Stomach (tissue), 8 donors: ENCODE measurements at regions not wholly inside any gene's neighbourhood (a gene's known extent, or its start where the extent isn't known, plus 50 kb on each side); places are given as distances from the start of the nearest gene placed in this dataset.

ENCODE experiments used
- DNase-seq, 2 donors: peaks; one replicate each; pipeline versions ENCODE4 v3.0.0 to v3.0.0-alpha.2; 2013 to 2019
- H3K27ac ChIP-seq, 5 donors: fragments of 200-600 bp in 4 of 5; sonication (generic) in 4 of 5; one replicate each; pipeline ENCODE4 v1.5.1; 2013 to 2019; ENCODE audit warnings: mild to moderate bottlenecking in 1 of 5, moderate library complexity in 1 of 5
- H3K27me3 ChIP-seq, 3 donors: fragments of 200-600 bp; sonication (generic); one replicate each; pipeline ENCODE4 v1.5.1; 2017 to 2019; ENCODE audit warnings: mixed run types in 1 of 3
- H3K36me3 ChIP-seq, 4 donors: fragments of 200-600 bp; sonication (generic); 1 replicate in 3 of 4; 2 replicates in 1 of 4; pipeline ENCODE4 v1.5.1; 2016 to 2019
- H3K4me1 ChIP-seq, 4 donors: fragments of 200-600 bp; sonication (generic); one replicate each; pipeline ENCODE4 v1.5.1; 2016 to 2019
- H3K4me3 ChIP-seq, 4 donors: fragments of 200-600 bp; sonication (generic) in 3 of 4; one replicate each; pipeline ENCODE4 v1.5.1; 2016 to 2019; ENCODE audit warnings: mild to moderate bottlenecking in 1 of 4
- H3K9me3 ChIP-seq, 4 donors: fragments of 200-600 bp; sonication (generic); one replicate each; pipeline ENCODE4 v1.5.1; 2016 to 2019
- CTCF ChIP-seq, 7 experiments: fragments of 450-650 bp in 4 of 7; fragments of 200-600 bp in 3 of 7; sonication (generic) in 3 of 7; IDR thresholded peaks; one replicate each; pipeline ENCODE4 v1.5.1; 2016 to 2019; ENCODE audit warnings: antibody characterized with exemption in 7 of 7, control low read depth in 2 of 7, mild to moderate bottlenecking in 1 of 7
- EP300 ChIP-seq: sonication (generic); formaldehyde crosslinking; IDR thresholded peaks from one replicate; pipeline ENCODE4 v1.6.1; 2017; ENCODE audit warnings: antibody characterized with exemption
- POLR2A ChIP-seq, 4 donors: fragments of 450-650 bp; IDR thresholded peaks; one replicate each; pipeline ENCODE4 v1.6.1; 2016; ENCODE audit warnings: antibody characterized with exemption in 4 of 4, control low read depth in 2 of 4, mild to moderate bottlenecking in 1 of 4, moderate library complexity in 1 of 4
- POLR2AphosphoS5 ChIP-seq, 3 donors: sonication (generic); formaldehyde crosslinking; IDR thresholded peaks; one replicate each; pipeline ENCODE4 v1.6.1; 2016; ENCODE audit warnings: antibody characterized with exemption in 3 of 3
- WGBS, 5 donors: extraction: QIAGEN DNeasy Blood & Tissue Kit in 3 of 5; methylation state at CpG; one replicate each; pipeline versions ENCODE4 v1.1.5 to v1.1.7; 2013 to 2018; 5-methylcytosine and 5-hydroxymethylcytosine counted together
- intact Hi-C: fragments of 100-400 bp; cut with DNase I; formaldehyde crosslinking; loops from one replicate; pipeline ENCODE4 v1.15.1; 2023; ENCODE audit warnings: low total_unique reads
- donor health status: healthy with polysubstance abuse.
- donor health status: Bipolar disorder and iron deficiency.
- donor health status: healthy.

- Histone ChIP-seq H3K27ac (no peak overlapping the region), H3K36me3 (no peaks in the 10 kb centered on the region), H3K9me3 (no peaks in the 10 kb centered on the region), H3K4me3 (no peak overlapping the region), H3K27me3 (no peaks in the 10 kb centered on the region), H3K4me1 (no peaks in the 10 kb centered on the region)
- no peak for TF ChIP-seq POLR2AphosphoS5 (IDR thresholded peaks at IDR 0.05)
- no peak for TF ChIP-seq POLR2A (IDR thresholded peaks at IDR 0.05)
- no peak for TF ChIP-seq EP300
- no peak for TF ChIP-seq CTCF (IDR thresholded peaks at IDR 0.05)
- no peak for DNase-seq
- intact Hi-C loops: no loop called here
Measured at GRCh38 chr13:89890806-89891205, 1456.7 kb upstream of the MIR17HG start.

DNA sequence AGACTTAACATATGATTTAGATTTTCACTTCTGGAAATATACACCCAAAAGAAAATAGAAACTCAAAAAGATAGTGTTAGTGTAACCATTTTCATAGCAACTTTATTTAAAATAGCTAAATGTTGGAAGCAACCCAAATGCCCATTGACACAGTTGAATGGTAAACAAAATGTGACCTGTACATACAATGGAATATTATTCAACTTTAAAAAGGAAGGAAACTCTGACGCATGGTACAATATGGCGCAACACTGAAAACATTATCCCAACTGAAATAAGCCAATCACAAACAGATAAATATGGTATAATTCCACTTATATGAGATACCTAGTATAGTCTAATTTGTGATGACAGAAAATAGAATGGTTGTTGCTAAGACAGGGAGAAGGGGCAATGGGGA is 1456.1 kb upstream of the MIR17HG start:
- 37 to 87% (median 62%) methylated on average over 2 of the region's 2 CpGs for WGBS, 5 donors
- no peak for TF ChIP-seq POLR2AphosphoS5 (IDR thresholded peaks at IDR 0.05)
- no peak for TF ChIP-seq CTCF (IDR thresholded peaks at IDR 0.05)
- TF ChIP-seq EP300: no peak
- TF ChIP-seq POLR2A (IDR thresholded peaks at IDR 0.05): no peak
- no peaks in the 10 kb centered on the region for H3K36me3 ChIP-seq
- H3K4me3 ChIP-seq: no peak overlapping the region
- intact Hi-C loops: no loop called here
- no peaks in the 10 kb centered on the region for H3K27me3 ChIP-seq
- no peak overlapping the region for H3K27ac ChIP-seq
- H3K9me3 ChIP-seq: no peaks in the 10 kb centered on the region
- DNase-seq: no peak
- no peaks in the 10 kb centered on the region for H3K4me1 ChIP-seq

GRCh38 chr13:89897681-89898080 is 1449.8 kb upstream of the MIR17HG start:
- Histone ChIP-seq H3K9me3 (no peaks in the 10 kb centered on the region), H3K27me3 (no peaks in the 10 kb centered on the region), H3K4me1 (no peaks in the 10 kb centered on the region), H3K27ac (no peak overlapping the region), H3K4me3 (no peak overlapping the region), H3K36me3 (no peaks in the 10 kb centered on the region)
- TF ChIP-seq EP300 (no peak), POLR2A (IDR thresholded peaks at IDR 0.05) (no peak), CTCF (IDR thresholded peaks at IDR 0.05) (no peak), POLR2AphosphoS5 (IDR thresholded peaks at IDR 0.05) (no peak)
- intact Hi-C loops: no loop called here
- 71 to 88% (median 81%) methylated on average over 1 of the region's 1 CpG for WGBS, 5 donors
- no peak for DNase-seq

- DNase-seq: peak in 1 of 2 donors; percentile 28
- no peaks in the 10 kb centered on the region for H3K36me3 ChIP-seq
- peaks cover 0 to 5% (median 0%) of the 10 kb centered on the region in 4 donors for H3K9me3 ChIP-seq
- intact Hi-C loops: no loop called here
- no peak overlapping the region for H3K27ac ChIP-seq
- H3K4me1 ChIP-seq: no peaks in the 10 kb centered on the region
- TF ChIP-seq CTCF (IDR thresholded peaks at IDR 0.05) (no peak), POLR2A (IDR thresholded peaks at IDR 0.05) (no peak), POLR2AphosphoS5 (IDR thresholded peaks at IDR 0.05) (no peak), EP300 (no peak)
- H3K4me3 ChIP-seq: no peak overlapping the region
- 69 to 80% (median 71%) methylated on average over 5 of the region's 5 CpGs for WGBS, 5 donors
- H3K27me3 ChIP-seq: no peaks in the 10 kb centered on the region
Measured at GRCh38 chr13:89899302-89900103, 1448.0 kb upstream of the MIR17HG start.
